ENCODE measurements at regions not wholly inside any gene's neighbourhood (a gene's known extent, or its start where the extent isn't known, plus 50 kb on each side); places are given as distances from the start of the nearest gene placed in this dataset.

- in situ Hi-C loops (cut with MboI) = no loop called here
- CTCF ChIA-PET = no interaction called here
- Histone ChIP-seq H3K4me2 (ENCODE audit: control insufficient read depth, insufficient read depth) (no peak overlapping the region), H3K9me3 (replicated peaks; ENCODE audit: control insufficient read depth, insufficient read depth, low read length) (no peaks in the 10 kb centered on the region), H3K36me3 (ENCODE audit: control insufficient read depth in 2 of 2, insufficient read depth in 2 of 2, low read length in 1 of 2) (no peaks in the 10 kb centered on the region), H3K79me2 (ENCODE audit: control insufficient read depth, insufficient read depth, low read length) (no peaks in the 10 kb centered on the region), H3K27me3 (replicated peaks in 1 of 2; ENCODE audit: control insufficient read depth in 2 of 2, insufficient read depth in 2 of 2, low read length in 1 of 2) (no peaks in the 10 kb centered on the region; a peak in 1 of 4 replicates), H3K9ac (ENCODE audit: control insufficient read depth, insufficient read depth, low read length) (no peak overlapping the region), H4K20me1 (ENCODE audit: control insufficient read depth, insufficient read depth) (no peaks in the 10 kb centered on the region), H3K4me1 (ENCODE audit: control insufficient read depth, insufficient read depth, low read length) (no peaks in the 10 kb centered on the region), H3K4me3 (no peak overlapping the region), H2AFZ (ENCODE audit: control insufficient read depth, low read depth, low read length) (no peak overlapping the region), H3K27ac (ENCODE audit: control insufficient read depth, insufficient read depth) (no peak overlapping the region)
- SMC1A ChIA-PET (ENCODE audit: uncharacterized antibody, unreplicated experiment) = no interaction called here
- 24% methylated on average over 7 of the region's 7 CpGs for WGBS (ENCODE audit: insufficient coverage, insufficient replicate concordance, low lambda C conversion rate, missing lambda C conversion rate)
- BruUV-seq (replicated peaks) = no TSS peak
- ATAC-seq (no peak), DNase-seq (ENCODE audit: low read depth, low spot score) (no peak), FAIRE-seq (no peak)
- POLR2A ChIA-PET = no interaction called here
- RAD21 ChIA-PET (ENCODE audit: unreplicated experiment) = no interaction called here
- intact Hi-C loops (cut with micrococcal nuclease; ENCODE audit: unreplicated experiment) = no loop called here
- TF ChIP-seq CUX1 (IDR thresholded peaks at IDR 0.05; ENCODE audit: insufficient replicate concordance, low read depth, low read length) (no peak), POU2F2 (IDR thresholded peaks at IDR 0.05; ENCODE audit: borderline replicate concordance, low read depth, low read length) (no peak), LARP7 (IDR thresholded peaks at IDR 0.05) (no peak), STAT3 (IDR thresholded peaks at IDR 0.05; ENCODE audit: low read depth, low read length) (no peak), E4F1 (IDR thresholded peaks at IDR 0.05; ENCODE audit: borderline replicate concordance, partially characterized antibody) (no peak), CHD2 (IDR thresholded peaks at IDR 0.05; ENCODE audit: borderline replicate concordance, low read depth, low read length) (no peak), ASH2L (IDR thresholded peaks at IDR 0.05; ENCODE audit: borderline replicate concordance, low read depth) (no peak), NRF1 (conservative IDR thresholded peaks at IDR 0.05; ENCODE audit: low read depth, low read length) (no peak), SUPT20H (IDR thresholded peaks at IDR 0.05; ENCODE audit: borderline replicate concordance, control insufficient read depth, low read depth, low read length) (no peak), JUNB (IDR thresholded peaks at IDR 0.05) (no peak), ZBTB4 (CRISPR knock-in tag; IDR thresholded peaks at IDR 0.05) (no peak), TCF3 (IDR thresholded peaks at IDR 0.05; ENCODE audit: borderline replicate concordance, insufficient read depth, low read depth, low read length) (no peak), WRNIP1 (IDR thresholded peaks at IDR 0.05; ENCODE audit: borderline replicate concordance, low read depth, low read length) (no peak), FOXM1 (IDR thresholded peaks at IDR 0.05; ENCODE audit: low read depth, low read length) (no peak), TCF12 (IDR thresholded peaks at IDR 0.05; ENCODE audit: low read depth, low read length) (no peak)
These were observed 58.7 kb upstream of the HRH2 start for GRCh38 chr5:175599210-175599609.
